HG03460 (cell line): ENCODE measurements at regions not wholly inside any gene's neighbourhood (a gene's known extent, or its start where the extent isn't known, plus 50 kb on each side); places are given as distances from the start of the nearest gene placed in this dataset.

Experiments used
- ATAC-seq: cut with Tn5 transposase; IDR thresholded peaks from one replicate; pipeline ENCODE4 v1.9.1; 2021; ENCODE audit not compliant: unreplicated experiment

- ATAC-seq = no peak
These were observed 271.2 kb downstream of the GLI2 start for GRCh38 chr2:121006743-121007489.

- no peak for ATAC-seq
These were observed 271.8 kb downstream of the GLI2 start for GRCh38 chr2:121007490-121007853.

- ATAC-seq = no peak
These were observed 273.3 kb downstream of the GLI2 start for GRCh38 chr2:121008975-121009374.

- ATAC-seq = no peak
These were observed 274.0 kb downstream of the TFCP2L1 start for GRCh38 chr2:121010998-121011397.

- no peak for ATAC-seq
These were observed 270.1 kb downstream of the TFCP2L1 start for GRCh38 chr2:121014876-121015275.

- no peak for ATAC-seq
These were observed 269.0 kb downstream of the TFCP2L1 start for GRCh38 chr2:121015971-121016485.

- no peak for ATAC-seq
These were observed 267.6 kb downstream of the TFCP2L1 start for GRCh38 chr2:121017396-121017795.

GRCh38 chr2:121018136-121019061, 266.6 kb downstream of the TFCP2L1 start:
- no peak for ATAC-seq

GRCh38 chr2:121019071-121019470, 265.9 kb downstream of the TFCP2L1 start:
- ATAC-seq = no peak

GRCh38 chr2:121019756-121020155, 265.2 kb downstream of the TFCP2L1 start:
- no peak for ATAC-seq

- no peak for ATAC-seq
These were observed 263.3 kb downstream of the TFCP2L1 start for GRCh38 chr2:121021685-121022084.

- no peak for ATAC-seq
These were observed 256.4 kb downstream of the TFCP2L1 start for GRCh38 chr2:121028577-121028976.

GRCh38 chr2:121030523-121030922, 254.5 kb downstream of the TFCP2L1 start:
- ATAC-seq = no peak

- no peak for ATAC-seq
These were observed 253.2 kb downstream of the TFCP2L1 start for GRCh38 chr2:121031568-121032340.

- no peak for ATAC-seq
These were observed 251.5 kb downstream of the TFCP2L1 start for GRCh38 chr2:121033461-121033996.

GRCh38 chr2:121034551-121034950, 250.5 kb downstream of the TFCP2L1 start:
- ATAC-seq = no peak

GRCh38 chr2:121036226-121036692, 248.7 kb downstream of the TFCP2L1 start:
- no peak for ATAC-seq

GRCh38 chr2:121037480-121037879, 247.5 kb downstream of the TFCP2L1 start:
- no peak for ATAC-seq

- no peak for ATAC-seq
These were observed 247.0 kb downstream of the TFCP2L1 start for GRCh38 chr2:121038031-121038430.

GRCh38 chr2:121038431-121038830, 246.6 kb downstream of the TFCP2L1 start:
- ATAC-seq = no peak
